Spinal cord (tissue), 9 donors: ENCODE measurements at regions not wholly inside any gene's neighbourhood (a gene's known extent, or its start where the extent isn't known, plus 50 kb on each side); places are given as distances from the start of the nearest gene placed in this dataset.
A peak's percentile ranks its signal among the peaks of the same experiment; 100 is the strongest.

Experiments
- DNase-seq, 6 donors: peaks; one replicate each; pipeline versions ENCODE4 v3.0.0 to v3.0.0-alpha.2; 2013 to 2015; ENCODE audit warnings: low spot score in 6 of 6, low read depth in 4 of 6
- H3K27ac ChIP-seq: one replicate; pipeline ENCODE4 v1.5.1; 2013; ENCODE audit warnings: low read depth, low read length, control low read depth
- H3K27me3 ChIP-seq: one replicate; pipeline ENCODE4 v1.6.1; 2013; ENCODE audit warnings: low read length; ENCODE audit not compliant: control insufficient read depth, insufficient read depth
- H3K36me3 ChIP-seq: one replicate; pipeline ENCODE4 v1.6.1; 2013; ENCODE audit warnings: low read length; ENCODE audit not compliant: control insufficient read depth, insufficient read depth
- H3K4me1 ChIP-seq: one replicate; pipeline ENCODE4 v1.6.1; 2013; ENCODE audit warnings: low read length; ENCODE audit not compliant: control insufficient read depth, insufficient read depth
- H3K4me3 ChIP-seq: one replicate; pipeline ENCODE4 v1.5.1; 2013; ENCODE audit warnings: low read depth, low read length, control low read depth
- H3K9me3 ChIP-seq: one replicate; pipeline ENCODE4 v1.6.1; 2013; ENCODE audit warnings: low read length; ENCODE audit not compliant: control insufficient read depth, insufficient read depth
- WGBS: methylation state at CpG from one replicate; pipeline ENCODE4 v1.1.5; 2013; ENCODE audit warnings: missing lambda C conversion rate; ENCODE audit not compliant: insufficient coverage; 5-methylcytosine and 5-hydroxymethylcytosine counted together
- donor health status: healthy.

- Histone ChIP-seq H3K4me1 (no peaks in the 10 kb centered on the region), H3K27ac (no peak overlapping the region), H3K36me3 (no peaks in the 10 kb centered on the region), H3K4me3 (no peak overlapping the region), H3K27me3 (no peaks in the 10 kb centered on the region), H3K9me3 (no peaks in the 10 kb centered on the region)
- no peak for DNase-seq
Measured at GRCh38 chr6:164882236-164882635, 427.2 kb downstream of the C6orf118 start.

DNA sequence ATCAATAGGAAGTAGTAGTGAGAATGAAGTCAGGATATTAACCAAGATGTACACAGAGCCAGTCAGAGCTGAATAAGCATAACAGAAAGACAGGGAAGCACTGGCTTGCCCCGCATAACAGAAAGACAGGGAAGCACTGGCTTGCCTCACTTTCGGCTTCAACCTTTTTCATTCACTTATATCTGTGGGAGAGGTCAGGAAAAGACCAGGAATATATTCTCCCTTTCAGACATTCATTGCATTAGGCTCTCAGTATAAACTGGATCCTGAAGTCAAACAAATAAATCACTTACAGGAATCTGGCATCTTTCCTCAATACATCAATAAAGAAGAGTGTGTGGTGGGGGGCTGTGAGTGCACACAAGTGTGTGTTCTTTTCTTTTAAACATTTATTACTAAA lies 437.6 kb downstream of the C6orf118 start:
- H3K4me3 ChIP-seq, result no peak overlapping the region
- no peaks in the 10 kb centered on the region for H3K27me3 ChIP-seq
- H3K36me3 ChIP-seq, result no peaks in the 10 kb centered on the region
- H3K9me3 ChIP-seq, result no peaks in the 10 kb centered on the region
- no peak overlapping the region for H3K27ac ChIP-seq
- no CpG with 5 or more reads among the region's 2 CpGs for WGBS
- H3K4me1 ChIP-seq, result no peaks in the 10 kb centered on the region
- DNase-seq, result no peak

DNA sequence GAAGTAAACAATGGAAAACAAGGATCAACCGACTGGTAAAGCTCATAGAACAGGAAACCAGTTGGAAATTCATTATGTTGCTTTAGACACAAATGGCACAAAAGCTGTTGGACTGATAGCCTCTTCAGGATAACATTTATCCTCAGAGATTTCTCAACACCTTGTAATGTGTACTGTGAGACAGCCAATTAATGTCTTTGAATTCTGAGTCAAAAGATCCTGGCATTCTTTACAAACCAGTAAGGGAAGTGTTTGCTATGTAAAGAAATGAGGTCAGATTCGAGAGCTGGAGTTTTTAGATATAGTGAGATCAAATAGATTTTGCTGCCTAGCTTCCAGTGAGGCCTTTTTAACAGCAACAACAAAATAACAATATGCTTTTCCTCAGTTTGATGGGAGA lies 439.2 kb downstream of the C6orf118 start:
- DNase-seq, result no peak
- H3K27ac ChIP-seq, result no peak overlapping the region
- H3K4me3 ChIP-seq, result no peak overlapping the region
- H3K36me3 ChIP-seq, result no peaks in the 10 kb centered on the region
- H3K9me3 ChIP-seq, result no peaks in the 10 kb centered on the region
- H3K4me1 ChIP-seq, result no peaks in the 10 kb centered on the region
- 56% methylated on average over 1 of the region's 2 CpGs for WGBS
- H3K27me3 ChIP-seq, result no peaks in the 10 kb centered on the region

DNA sequence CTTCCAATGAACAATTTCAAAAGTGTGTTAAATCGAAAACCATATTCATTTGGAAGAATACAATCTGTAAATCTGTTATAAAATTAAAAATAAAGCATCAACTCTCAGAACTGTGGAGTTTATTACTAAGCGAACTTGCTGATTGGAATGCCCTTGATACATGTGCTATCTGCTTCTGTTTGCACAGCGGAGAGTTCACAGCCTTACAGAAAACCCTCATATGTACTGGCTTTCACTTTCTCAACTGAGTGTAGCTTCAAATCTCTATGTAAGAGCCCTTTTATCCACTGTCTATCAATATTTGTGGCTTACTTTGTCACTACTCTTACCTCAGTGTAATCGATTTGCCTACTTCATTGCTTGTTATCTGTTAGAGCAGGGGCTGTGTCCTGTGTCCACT lies 447.4 kb downstream of the C6orf118 start:
- no peak for DNase-seq
- no CpG with 5 or more reads among the region's 4 CpGs for WGBS

GRCh38 chr6:164859816-164860215 lies 449.6 kb downstream of the C6orf118 start:
- no peak overlapping the region for H3K4me3 ChIP-seq
- no peaks in the 10 kb centered on the region for H3K36me3 ChIP-seq
- peak in 2 of 6 donors; percentile 5 to 55 for DNase-seq
- no peaks in the 10 kb centered on the region for H3K9me3 ChIP-seq
- no peak overlapping the region for H3K27ac ChIP-seq
- H3K4me1 ChIP-seq, result no peaks in the 10 kb centered on the region
- no peaks in the 10 kb centered on the region for H3K27me3 ChIP-seq
- 79% methylated on average over 4 of the region's 6 CpGs for WGBS

More for the DNA sequence above, 447.4 kb downstream of the C6orf118 start:
- H3K27me3 ChIP-seq, result no peaks in the 10 kb centered on the region
- H3K4me1 ChIP-seq, result no peaks in the 10 kb centered on the region
- no peak overlapping the region for H3K27ac ChIP-seq
- no peak overlapping the region for H3K4me3 ChIP-seq
- H3K36me3 ChIP-seq, result no peaks in the 10 kb centered on the region
- H3K9me3 ChIP-seq, result no peaks in the 10 kb centered on the region

DNA sequence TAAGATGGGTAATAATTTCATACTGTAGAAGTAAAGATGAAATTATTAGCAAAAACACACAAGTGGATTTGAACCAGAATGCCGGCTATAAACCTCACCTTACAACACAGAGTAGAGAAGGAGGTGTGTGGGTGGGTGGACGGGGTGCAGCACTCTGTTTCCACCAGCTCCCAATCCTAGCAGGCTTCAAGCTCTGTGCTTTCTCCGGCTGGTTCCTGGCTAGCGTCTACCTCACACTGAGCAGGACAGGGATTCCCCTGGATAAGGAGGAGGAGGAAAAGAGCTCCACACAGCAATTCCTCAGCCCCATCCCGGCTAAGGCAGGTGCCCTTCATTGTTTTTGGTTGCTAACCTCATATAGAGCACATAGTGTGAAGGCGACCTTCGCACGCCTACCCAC lies 453.3 kb downstream of the C6orf118 start:
- Histone ChIP-seq H3K4me1 (no peaks in the 10 kb centered on the region), H3K36me3 (no peaks in the 10 kb centered on the region), H3K27ac (no peak overlapping the region), H3K9me3 (no peaks in the 10 kb centered on the region), H3K27me3 (no peaks in the 10 kb centered on the region), H3K4me3 (no peak overlapping the region)
- DNase-seq, result no peak
- WGBS, result 87% methylated on average over 4 of the region's 8 CpGs

DNA sequence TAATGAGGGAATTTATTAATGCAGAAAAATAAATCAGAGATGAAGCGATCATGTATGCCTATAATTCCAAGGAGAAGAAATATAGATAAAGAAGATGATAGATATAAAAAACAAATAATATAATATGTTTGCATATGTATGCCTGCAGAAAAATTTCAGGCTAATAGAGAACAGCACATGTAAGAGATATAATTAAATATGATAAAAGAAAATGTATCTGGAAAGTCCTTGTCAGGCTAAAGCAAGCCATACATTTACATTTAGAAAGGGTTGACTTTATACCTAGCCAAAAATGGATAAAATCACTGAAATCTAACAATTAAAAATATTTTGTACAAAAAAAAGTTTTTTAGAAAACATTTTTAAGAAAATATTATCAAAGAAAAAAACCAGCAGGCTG lies 454.1 kb downstream of the C6orf118 start:
- DNase-seq, result no peak
- Histone ChIP-seq H3K36me3 (no peaks in the 10 kb centered on the region), H3K4me1 (no peaks in the 10 kb centered on the region), H3K27ac (no peak overlapping the region), H3K4me3 (no peak overlapping the region), H3K27me3 (no peaks in the 10 kb centered on the region), H3K9me3 (no peaks in the 10 kb centered on the region)
- no CpG with 5 or more reads among the region's 1 CpG for WGBS

DNA sequence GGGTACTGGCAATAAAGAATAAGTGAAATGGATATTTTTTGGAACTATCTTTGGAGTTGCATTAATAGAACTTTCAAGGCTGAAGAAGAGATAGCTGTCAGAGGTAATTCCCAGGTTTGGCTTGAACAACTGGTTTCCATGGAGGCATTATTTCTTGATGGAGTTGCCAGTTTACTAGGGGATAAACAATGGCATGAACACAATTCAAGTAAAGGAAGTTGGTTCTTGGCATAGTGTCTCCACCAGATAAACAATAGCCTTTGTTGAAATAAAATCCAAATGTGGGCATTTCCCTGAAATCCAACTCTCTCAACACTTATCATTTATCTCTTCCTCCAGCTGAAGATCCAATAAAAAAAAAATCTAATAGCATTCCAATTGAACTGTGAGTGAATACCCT lies 454.9 kb downstream of the C6orf118 start:
- Histone ChIP-seq H3K4me1 (no peaks in the 10 kb centered on the region), H3K27ac (no peak overlapping the region), H3K4me3 (no peak overlapping the region), H3K27me3 (no peaks in the 10 kb centered on the region), H3K9me3 (no peaks in the 10 kb centered on the region), H3K36me3 (no peaks in the 10 kb centered on the region)
- DNase-seq, result no peak

GRCh38 chr6:164845773-164846172 lies 463.6 kb downstream of the C6orf118 start:
- Histone ChIP-seq H3K36me3 (no peaks in the 10 kb centered on the region), H3K4me3 (no peak overlapping the region), H3K27me3 (no peaks in the 10 kb centered on the region), H3K27ac (no peak overlapping the region), H3K9me3 (no peaks in the 10 kb centered on the region), H3K4me1 (no peaks in the 10 kb centered on the region)
- DNase-seq, result peak in 1 of 6 donors; percentile 28
- 100% methylated on average over 1 of the region's 1 CpG for WGBS

GRCh38 chr6:164842085-164842484 lies 467.3 kb downstream of the C6orf118 start:
- H3K36me3 ChIP-seq, result no peaks in the 10 kb centered on the region
- H3K4me1 ChIP-seq, result no peaks in the 10 kb centered on the region
- H3K27me3 ChIP-seq, result no peaks in the 10 kb centered on the region
- no CpG with 5 or more reads among the region's 1 CpG for WGBS
- no peak overlapping the region for H3K27ac ChIP-seq
- H3K4me3 ChIP-seq, result no peak overlapping the region
- DNase-seq, result no peak
- no peaks in the 10 kb centered on the region for H3K9me3 ChIP-seq
